Neural cell (in vitro differentiated cells): ENCODE measurements at regions not wholly inside any gene's neighbourhood (a gene's known extent, or its start where the extent isn't known, plus 50 kb on each side); places are given as distances from the start of the nearest gene placed in this dataset.

Experiments
- H2AFZ ChIP-seq: fragments of 200-600, 300-800 bp; sonication (generic), shearing (Covaris generic); 2 replicates; pipeline ENCODE4 v1.6.0; 2014; ENCODE audit warnings: low read depth, mild to moderate bottlenecking, antibody characterized with exemption, low read length, moderate library complexity
- H3F3A ChIP-seq: fragments of 200-600 bp; shearing (Covaris generic); 2 replicates; pipeline ENCODE4 v1.6.1; 2016; ENCODE audit warnings: mild to moderate bottlenecking, moderate library complexity, mixed read lengths, antibody characterized with exemption, low read length; ENCODE audit not compliant: insufficient read depth, poor library complexity, severe bottlenecking
- H3K27ac ChIP-seq: fragments of 200-600, 300-800 bp; sonication (generic), shearing (Covaris generic); 2 replicates; pipeline ENCODE4 v1.5.1; 2014; ENCODE audit warnings: mild to moderate bottlenecking, low read length, moderate library complexity
- H3K27me3 ChIP-seq: fragments of 300-800, 200-600 bp; sonication (generic), shearing (Covaris generic); 2 replicates; pipeline ENCODE4 v1.6.0; 2014; ENCODE audit warnings: mild to moderate bottlenecking, low read depth, low read length, moderate library complexity; ENCODE audit not compliant: insufficient read depth
- H3K36me3 ChIP-seq: fragments of 300-800, 200-600 bp; sonication (generic), shearing (Covaris generic); 2 replicates; pipeline ENCODE4 v1.5.1; 2014; ENCODE audit warnings: mild to moderate bottlenecking, antibody characterized with exemption, low read length, moderate library complexity; ENCODE audit not compliant: insufficient read depth
- H3K4me2 ChIP-seq: fragments of 300-800, 200-600 bp; sonication (generic), shearing (Covaris generic); 2 replicates; pipeline ENCODE4 v1.6.0; 2014; ENCODE audit warnings: mild to moderate bottlenecking, low read length
- H3K4me3 ChIP-seq: fragments of 300-800, 200-600 bp; sonication (generic), shearing (Covaris generic); 2 replicates; pipeline ENCODE4 v1.5.1; 2014; ENCODE audit warnings: mild to moderate bottlenecking, low read length, moderate library complexity
- H3K79me2 ChIP-seq: fragments of 200-600 bp; shearing (Covaris generic); replicated peaks from 2 replicates; pipeline ENCODE4 v1.6.0; 2014; ENCODE audit warnings: mild to moderate bottlenecking, low read length, moderate library complexity; ENCODE audit not compliant: insufficient read depth
- H3K9ac ChIP-seq: fragments of 300-800, 200-600 bp; sonication (generic), shearing (Covaris generic); 2 replicates; pipeline ENCODE4 v1.6.1; 2016; ENCODE audit warnings: mild to moderate bottlenecking, low read length, mixed read lengths
- H3K9me2 ChIP-seq: fragments of 200-600 bp; shearing (Covaris generic); 2 replicates; pipeline ENCODE4 v1.6.1; 2016; ENCODE audit warnings: mild to moderate bottlenecking, low read length, mixed read lengths; ENCODE audit not compliant: insufficient read depth
- H3K9me3 ChIP-seq: fragments of 200-600, 300-800 bp; sonication (generic), shearing (Covaris generic); 2 replicates; pipeline ENCODE4 v1.6.1; 2016; ENCODE audit warnings: mild to moderate bottlenecking, mixed run types, low read length, moderate library complexity, mixed read lengths
- H4K20me1 ChIP-seq: fragments of 200-600 bp; shearing (Covaris generic); 2 replicates; pipeline ENCODE4 v1.6.1; 2016; ENCODE audit warnings: mild to moderate bottlenecking, mixed run types; ENCODE audit not compliant: insufficient read depth
- EP300 ChIP-seq: fragments of 450-650 bp; conservative IDR thresholded peaks from 2 replicates; pipeline ENCODE4 v1.6.1; 2014; ENCODE audit warnings: antibody characterized with exemption, mild to moderate bottlenecking, moderate library complexity; ENCODE audit not compliant: poor library complexity, severe bottlenecking
- EZH2 ChIP-seq: fragments of 200-600, 300-800 bp; shearing (Covaris generic), sonication (generic); IDR thresholded peaks from 2 replicates; pipeline ENCODE4 v1.6.1; 2014; ENCODE audit warnings: antibody characterized with exemption, low read length, borderline replicate concordance, mild to moderate bottlenecking; ENCODE audit not compliant: insufficient read depth, poor library complexity, severe bottlenecking
- MXI1 ChIP-seq: fragments of 450-650 bp; conservative IDR thresholded peaks from 2 replicates; pipeline ENCODE4 v1.6.1; 2014; ENCODE audit warnings: antibody characterized with exemption, mild to moderate bottlenecking; ENCODE audit not compliant: poor library complexity, severe bottlenecking
- POLR2AphosphoS5 ChIP-seq: IDR thresholded peaks from 2 replicates; pipeline ENCODE4 v1.6.1; 2012
- RAD21 ChIP-seq: fragments of 450-650 bp; conservative IDR thresholded peaks from 2 replicates; pipeline ENCODE4 v1.6.1; 2014; ENCODE audit warnings: antibody characterized with exemption, mild to moderate bottlenecking, moderate library complexity
- SMC3 ChIP-seq: fragments of 450-650 bp; conservative IDR thresholded peaks from 2 replicates; pipeline ENCODE4 v1.6.1; 2014; ENCODE audit warnings: antibody characterized with exemption, mild to moderate bottlenecking, moderate library complexity; ENCODE audit not compliant: poor library complexity
- TAF1 ChIP-seq: IDR thresholded peaks from 2 replicates; pipeline ENCODE4 v1.6.1; 2012; ENCODE audit warnings: low read depth
- TF ChIP-seq, protein P1 (sequence below): IDR thresholded peaks from 2 replicates; pipeline ENCODE4 v1.6.1; 2012; ENCODE audit warnings: borderline replicate concordance
- TF ChIP-seq, protein P2 (sequence below): fragments of 450-650 bp; IDR thresholded peaks from 2 replicates; pipeline ENCODE4 v1.5.1; 2014; ENCODE audit warnings: antibody characterized with exemption, mild to moderate bottlenecking, moderate library complexity; ENCODE audit not compliant: poor library complexity, severe bottlenecking

DNA sequence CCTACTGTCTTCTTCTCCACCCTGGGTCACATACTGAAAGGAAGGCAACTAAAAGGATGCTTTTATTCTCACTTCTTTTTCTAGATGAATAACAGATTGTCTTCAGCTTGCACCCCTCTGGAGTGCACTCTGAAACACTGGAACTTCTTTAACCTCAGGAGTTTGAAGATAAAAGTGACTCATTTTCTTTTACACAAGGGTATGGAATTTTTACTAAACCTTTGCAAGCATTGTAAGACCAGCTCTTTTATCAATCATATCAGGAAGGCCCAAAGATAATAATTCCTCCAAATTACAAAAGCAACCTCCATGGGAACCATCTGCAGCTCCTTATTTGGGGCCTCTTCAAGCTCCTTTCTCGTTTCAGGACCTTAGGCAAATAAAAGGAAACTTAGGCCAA, 193.5 kb upstream of the KIF2B start:
- Histone ChIP-seq H3K9me2 (no peaks in the 10 kb centered on the region), H3K4me3 (no peak overlapping the region), H3F3A (no peaks in the 10 kb centered on the region), H3K79me2 (no peaks in the 10 kb centered on the region), H3K27ac (no peak overlapping the region), H3K9me3 (no peaks in the 10 kb centered on the region), H3K27me3 (no peaks in the 10 kb centered on the region), H4K20me1 (no peaks in the 10 kb centered on the region), H3K36me3 (no peaks in the 10 kb centered on the region), H2AFZ (no peak overlapping the region), H3K4me2 (no peak overlapping the region), H3K9ac (no peak overlapping the region)
- no peak for TF ChIP-seq POLR2AphosphoS5
- TF ChIP-seq, protein P1, sequence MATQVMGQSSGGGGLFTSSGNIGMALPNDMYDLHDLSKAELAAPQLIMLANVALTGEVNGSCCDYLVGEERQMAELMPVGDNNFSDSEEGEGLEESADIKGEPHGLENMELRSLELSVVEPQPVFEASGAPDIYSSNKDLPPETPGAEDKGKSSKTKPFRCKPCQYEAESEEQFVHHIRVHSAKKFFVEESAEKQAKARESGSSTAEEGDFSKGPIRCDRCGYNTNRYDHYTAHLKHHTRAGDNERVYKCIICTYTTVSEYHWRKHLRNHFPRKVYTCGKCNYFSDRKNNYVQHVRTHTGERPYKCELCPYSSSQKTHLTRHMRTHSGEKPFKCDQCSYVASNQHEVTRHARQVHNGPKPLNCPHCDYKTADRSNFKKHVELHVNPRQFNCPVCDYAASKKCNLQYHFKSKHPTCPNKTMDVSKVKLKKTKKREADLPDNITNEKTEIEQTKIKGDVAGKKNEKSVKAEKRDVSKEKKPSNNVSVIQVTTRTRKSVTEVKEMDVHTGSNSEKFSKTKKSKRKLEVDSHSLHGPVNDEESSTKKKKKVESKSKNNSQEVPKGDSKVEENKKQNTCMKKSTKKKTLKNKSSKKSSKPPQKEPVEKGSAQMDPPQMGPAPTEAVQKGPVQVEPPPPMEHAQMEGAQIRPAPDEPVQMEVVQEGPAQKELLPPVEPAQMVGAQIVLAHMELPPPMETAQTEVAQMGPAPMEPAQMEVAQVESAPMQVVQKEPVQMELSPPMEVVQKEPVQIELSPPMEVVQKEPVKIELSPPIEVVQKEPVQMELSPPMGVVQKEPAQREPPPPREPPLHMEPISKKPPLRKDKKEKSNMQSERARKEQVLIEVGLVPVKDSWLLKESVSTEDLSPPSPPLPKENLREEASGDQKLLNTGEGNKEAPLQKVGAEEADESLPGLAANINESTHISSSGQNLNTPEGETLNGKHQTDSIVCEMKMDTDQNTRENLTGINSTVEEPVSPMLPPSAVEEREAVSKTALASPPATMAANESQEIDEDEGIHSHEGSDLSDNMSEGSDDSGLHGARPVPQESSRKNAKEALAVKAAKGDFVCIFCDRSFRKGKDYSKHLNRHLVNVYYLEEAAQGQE: no peak
- TF ChIP-seq EZH2: no peak
- TF ChIP-seq SMC3: no peak
- no peak for TF ChIP-seq TAF1
- TF ChIP-seq MXI1: no peak
- no peak for TF ChIP-seq EP300
- TF ChIP-seq, protein P2, sequence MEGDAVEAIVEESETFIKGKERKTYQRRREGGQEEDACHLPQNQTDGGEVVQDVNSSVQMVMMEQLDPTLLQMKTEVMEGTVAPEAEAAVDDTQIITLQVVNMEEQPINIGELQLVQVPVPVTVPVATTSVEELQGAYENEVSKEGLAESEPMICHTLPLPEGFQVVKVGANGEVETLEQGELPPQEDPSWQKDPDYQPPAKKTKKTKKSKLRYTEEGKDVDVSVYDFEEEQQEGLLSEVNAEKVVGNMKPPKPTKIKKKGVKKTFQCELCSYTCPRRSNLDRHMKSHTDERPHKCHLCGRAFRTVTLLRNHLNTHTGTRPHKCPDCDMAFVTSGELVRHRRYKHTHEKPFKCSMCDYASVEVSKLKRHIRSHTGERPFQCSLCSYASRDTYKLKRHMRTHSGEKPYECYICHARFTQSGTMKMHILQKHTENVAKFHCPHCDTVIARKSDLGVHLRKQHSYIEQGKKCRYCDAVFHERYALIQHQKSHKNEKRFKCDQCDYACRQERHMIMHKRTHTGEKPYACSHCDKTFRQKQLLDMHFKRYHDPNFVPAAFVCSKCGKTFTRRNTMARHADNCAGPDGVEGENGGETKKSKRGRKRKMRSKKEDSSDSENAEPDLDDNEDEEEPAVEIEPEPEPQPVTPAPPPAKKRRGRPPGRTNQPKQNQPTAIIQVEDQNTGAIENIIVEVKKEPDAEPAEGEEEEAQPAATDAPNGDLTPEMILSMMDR: no peak
- TF ChIP-seq RAD21: no peak

DNA sequence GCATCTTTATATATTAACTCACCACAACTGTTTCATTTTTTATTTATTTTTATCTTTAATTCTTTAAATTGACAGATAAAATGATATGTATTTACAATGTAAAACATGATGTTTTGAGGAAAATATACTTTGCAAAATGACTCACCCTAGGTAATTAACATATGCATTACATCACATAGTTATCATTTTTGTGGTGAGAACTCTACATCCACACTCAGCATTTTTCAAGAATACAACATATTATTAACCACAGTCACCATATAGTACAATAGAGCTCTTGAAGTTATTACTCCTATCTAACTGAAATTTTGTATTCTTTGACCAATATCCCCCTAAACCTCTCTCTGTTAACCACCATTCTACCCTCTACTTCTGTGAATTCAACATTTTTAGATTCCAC, 194.7 kb upstream of the KIF2B start:
- Histone ChIP-seq H3K9me2 (no peaks in the 10 kb centered on the region), H3K79me2 (no peaks in the 10 kb centered on the region), H3K4me3 (no peak overlapping the region), H3K27ac (no peak overlapping the region), H3K9ac (no peak overlapping the region), H2AFZ (no peak overlapping the region), H4K20me1 (no peaks in the 10 kb centered on the region), H3K36me3 (no peaks in the 10 kb centered on the region), H3K9me3 (no peaks in the 10 kb centered on the region), H3F3A (no peaks in the 10 kb centered on the region), H3K27me3 (no peaks in the 10 kb centered on the region), H3K4me2 (no peak overlapping the region)
- TF ChIP-seq RAD21 (no peak), MXI1 (no peak), SMC3 (no peak), EP300 (no peak), POLR2AphosphoS5 (no peak), EZH2 (no peak), TAF1 (no peak)
- TF ChIP-seq, protein P2: no peak
- TF ChIP-seq, protein P1: no peak
